WTC11 (cell line): ENCODE measurements at regions not wholly inside any gene's neighbourhood (a gene's known extent, or its start where the extent isn't known, plus 50 kb on each side); places are given as distances from the start of the nearest gene placed in this dataset.

Source experiments
- ATAC-seq: fragments of 200-7000 bp; cut with Tn5 transposase; 2 replicates; pipeline ENCODE4 v1.10.0; 2021; ENCODE audit warnings: mild to moderate bottlenecking, moderate library complexity
- CTCF ChIA-PET: fragments of 300-600 bp; sonication (Branson Sonifier 250); formaldehyde crosslinking; loops from one replicate; lab custom pipeline; 2021; ENCODE audit warnings: antibody characterized with exemption; lab: Charles Lee
- POLR2A ChIA-PET: fragments of 350-600 bp; sonication (Branson Sonifier 250); formaldehyde crosslinking; loops from one replicate; lab custom pipeline; 2021; ENCODE audit warnings: antibody characterized with exemption; lab: Charles Lee
- DNase-seq: peaks from one replicate; pipeline ENCODE4 v3.0.0; 2021; ENCODE audit warnings: low spot score
- H3K27ac Mint-ChIP-seq: 2 replicates; pipeline ENCODE4 v1.8.0; 2021; ENCODE audit warnings: mixed read lengths
- H3K27me3 Mint-ChIP-seq: 2 replicates; pipeline ENCODE4 v1.8.0; 2021; ENCODE audit warnings: low read depth, mild to moderate bottlenecking, moderate library complexity, mixed read lengths
- H3K36me3 Mint-ChIP-seq: 2 replicates; pipeline ENCODE4 v1.8.0; 2021; ENCODE audit warnings: mixed read lengths
- H3K4me1 Mint-ChIP-seq: 2 replicates; pipeline ENCODE4 v1.8.0; 2022; ENCODE audit warnings: mixed read lengths
- H3K4me3 Mint-ChIP-seq: 2 replicates; pipeline ENCODE4 v1.8.0; 2021; ENCODE audit warnings: mild to moderate bottlenecking, moderate library complexity, mixed read lengths
- H3K9me3 Mint-ChIP-seq: 2 replicates; pipeline ENCODE4 v1.8.0; 2021; ENCODE audit warnings: mixed read lengths
- E2F1 ChIP-seq: sonication (generic); formaldehyde crosslinking; IDR thresholded peaks from 2 replicates; pipeline ENCODE4 v1.8.0; 2022; ENCODE audit warnings: mild to moderate bottlenecking, missing genetic modification reagents
- ETV6 ChIP-seq: sonication (generic); formaldehyde crosslinking; IDR thresholded peaks from 2 replicates; pipeline ENCODE4 v1.8.1; 2022; ENCODE audit warnings: mild to moderate bottlenecking, missing genetic modification reagents
- GABPB1 ChIP-seq: sonication (generic); formaldehyde crosslinking; IDR thresholded peaks from 2 replicates; pipeline ENCODE4 v1.8.1; 2023; ENCODE audit warnings: mild to moderate bottlenecking, missing genetic modification reagents
- HMGXB4 ChIP-seq: sonication (generic); formaldehyde crosslinking; IDR thresholded peaks from 2 replicates; pipeline ENCODE4 v1.8.1; 2023; ENCODE audit warnings: mild to moderate bottlenecking, moderate library complexity, missing genetic modification reagents
- IRF1 ChIP-seq: sonication (generic); formaldehyde crosslinking; IDR thresholded peaks from 2 replicates; pipeline ENCODE4 v1.8.0; 2023; ENCODE audit warnings: missing genetic modification reagents
- NFYB ChIP-seq: sonication (generic); formaldehyde crosslinking; conservative IDR thresholded peaks from 2 replicates; pipeline ENCODE4 v1.8.0; 2022; ENCODE audit warnings: low read depth, missing genetic modification reagents
- NR2C2 ChIP-seq: sonication (generic); formaldehyde crosslinking; IDR thresholded peaks from 2 replicates; pipeline ENCODE4 v1.8.0; 2022; ENCODE audit warnings: mild to moderate bottlenecking, missing genetic modification reagents
- NR3C1 ChIP-seq: sonication (generic); formaldehyde crosslinking; conservative IDR thresholded peaks from 2 replicates; pipeline ENCODE4 v1.8.1; 2023; ENCODE audit warnings: low read depth, mild to moderate bottlenecking, missing genetic modification reagents
- OVOL2 ChIP-seq: fragments of 250-450 bp; sonication (Bioruptor Pico); IDR thresholded peaks from 2 replicates; pipeline ENCODE4 v1.9.0; 2021; ENCODE audit warnings: mild to moderate bottlenecking, borderline replicate concordance
- PRDM15 ChIP-seq: sonication (generic); formaldehyde crosslinking; IDR thresholded peaks from 2 replicates; pipeline ENCODE4 v1.8.0; 2022; ENCODE audit warnings: missing genetic modification reagents
- SP1 ChIP-seq: sonication (generic); formaldehyde crosslinking; conservative IDR thresholded peaks from 2 replicates; pipeline ENCODE4 v1.8.1; 2022; ENCODE audit warnings: missing genetic modification reagents
- TEAD1 ChIP-seq: sonication (generic); formaldehyde crosslinking; IDR thresholded peaks from 2 replicates; pipeline ENCODE4 v1.8.0; 2022; ENCODE audit warnings: mild to moderate bottlenecking, missing genetic modification reagents
- TEAD4 ChIP-seq: sonication (generic); formaldehyde crosslinking; IDR thresholded peaks from 2 replicates; pipeline ENCODE4 v1.8.0; 2022; ENCODE audit warnings: mild to moderate bottlenecking, missing genetic modification reagents
- TP53 ChIP-seq: sonication (generic); formaldehyde crosslinking; IDR thresholded peaks from 2 replicates; pipeline ENCODE4 v1.8.1; 2023; ENCODE audit warnings: mild to moderate bottlenecking, missing genetic modification reagents
- ZBTB43 ChIP-seq: sonication (generic); formaldehyde crosslinking; IDR thresholded peaks from 2 replicates; pipeline ENCODE4 v1.8.1; 2023; ENCODE audit warnings: mild to moderate bottlenecking, missing genetic modification reagents
- ZNF121 ChIP-seq: sonication (generic); formaldehyde crosslinking; IDR thresholded peaks from 2 replicates; pipeline ENCODE4 v1.8.0; 2023; ENCODE audit warnings: missing genetic modification reagents
- ZNF138 ChIP-seq: sonication (generic); formaldehyde crosslinking; conservative IDR thresholded peaks from 2 replicates; pipeline ENCODE4 v1.8.1; 2022; ENCODE audit warnings: mild to moderate bottlenecking, moderate library complexity, missing genetic modification reagents
- ZNF219 ChIP-seq: sonication (generic); formaldehyde crosslinking; IDR thresholded peaks from 2 replicates; pipeline ENCODE4 v1.8.0; 2023; ENCODE audit warnings: missing genetic modification reagents, mild to moderate bottlenecking, borderline replicate concordance

GRCh38 chr4:41374490-41374889, 117.8 kb downstream of the UCHL1 start:
- no peak overlapping the region for H3K27ac Mint-ChIP-seq
- POLR2A ChIA-PET, result no interaction called here
- no peak for DNase-seq
- no peak for ATAC-seq
- no peaks in the 10 kb centered on the region for H3K4me1 Mint-ChIP-seq
- peaks cover 31% of the 10 kb centered on the region for H3K27me3 Mint-ChIP-seq
- peaks cover 16% of the 10 kb centered on the region for H3K9me3 Mint-ChIP-seq
- CTCF ChIA-PET, result interaction anchor here (2.6 kb wide), 1 partner anchor 15 kb away, joined by 6 read pairs; no protein-coding TSS in a partner anchor
- peaks cover 8% of the 10 kb centered on the region for H3K36me3 Mint-ChIP-seq
- TF ChIP-seq ETV6 (CRISPR knock-in tag) (no peak), ZBTB43 (CRISPR knock-in tag) (no peak)
- H3K4me3 Mint-ChIP-seq, result no peak overlapping the region

- ChIA-PET CTCF (interaction anchor here (0.9 to 2.6 kb wide), 2 partner anchors 16 to 286 kb away, joined by 3 to 6 read pairs; no protein-coding TSS in a partner anchor), POLR2A (no interaction called here)
- ATAC-seq, result no peak
- Mint-ChIP-seq H3K36me3 (peaks cover 8% of the 10 kb centered on the region), H3K9me3 (peaks cover 16% of the 10 kb centered on the region), H3K4me3 (no peak overlapping the region), H3K27ac (no peak overlapping the region), H3K27me3 (peaks cover 23% of the 10 kb centered on the region), H3K4me1 (no peaks in the 10 kb centered on the region)
- DNase-seq, result no peak
- no peak for TF ChIP-seq PRDM15
Measured at GRCh38 chr4:41375561-41375960, 118.8 kb downstream of the UCHL1 start.

- no peak overlapping the region for H3K27ac Mint-ChIP-seq
- ChIA-PET CTCF (no interaction called here), POLR2A (no interaction called here)
- no peak overlapping the region for H3K4me3 Mint-ChIP-seq
- H3K27me3 Mint-ChIP-seq, result peaks cover 16% of the 10 kb centered on the region
- peaks cover 16% of the 10 kb centered on the region for H3K9me3 Mint-ChIP-seq
- H3K4me1 Mint-ChIP-seq, result no peaks in the 10 kb centered on the region
- peaks cover 8% of the 10 kb centered on the region for H3K36me3 Mint-ChIP-seq
- ATAC-seq (no peak), DNase-seq (no peak)
- TF ChIP-seq TEAD1 (CRISPR knock-in tag) (no peak), ZNF138 (CRISPR knock-in tag) (no peak), NFYB (CRISPR knock-in tag) (no peak), TEAD4 (CRISPR knock-in tag) (no peak), NR2C2 (CRISPR knock-in tag) (no peak), ZNF121 (CRISPR knock-in tag) (no peak), HMGXB4 (CRISPR knock-in tag) (no peak), NR3C1 (CRISPR knock-in tag) (no peak), ZNF219 (CRISPR knock-in tag) (no peak), E2F1 (CRISPR knock-in tag) (no peak), OVOL2 (CRISPR knock-in tag) (no peak), IRF1 (CRISPR knock-in tag) (no peak), SP1 (CRISPR knock-in tag) (no peak), GABPB1 (CRISPR knock-in tag) (no peak), TP53 (CRISPR knock-in tag) (no peak)
Measured at GRCh38 chr4:41377196-41377595, 120.5 kb downstream of the UCHL1 start.
